ENCODE measurements at regions not wholly inside any gene's neighbourhood (a gene's known extent, or its start where the extent isn't known, plus 50 kb on each side); places are given as distances from the start of the nearest gene placed in this dataset.

- H3K9me3 Mint-ChIP-seq (ENCODE audit: low read depth) = peaks cover 3% of the 10 kb centered on the region
- DNase-seq = no peak
- H3K4me1 Mint-ChIP-seq = no peaks in the 10 kb centered on the region
- H3K27me3 Mint-ChIP-seq = no peaks in the 10 kb centered on the region
- CTCF ChIA-PET = no interaction called here
- POLR2A ChIA-PET = no interaction called here
- intact Hi-C loops (cut with DNase I, micrococcal nuclease) = no loop called here
- no peaks in the 10 kb centered on the region for H3K36me3 Mint-ChIP-seq (ENCODE audit: low read depth)
- ATAC-seq = no peak
- no peak overlapping the region for H3K27ac Mint-ChIP-seq
- H3K4me3 Mint-ChIP-seq = no peak overlapping the region
These were observed 1804.0 kb downstream of the MAT2B start for GRCh38 chr5:165309446-165309845.

GRCh38 chr5:165310031-165310430 is 1804.6 kb downstream of the MAT2B start:
- H3K9me3 Mint-ChIP-seq (ENCODE audit: low read depth) = peaks cover 3% of the 10 kb centered on the region
- no peaks in the 10 kb centered on the region for H3K27me3 Mint-ChIP-seq
- H3K27ac Mint-ChIP-seq = no peak overlapping the region
- H3K36me3 Mint-ChIP-seq (ENCODE audit: low read depth) = no peaks in the 10 kb centered on the region
- H3K4me1 Mint-ChIP-seq = no peaks in the 10 kb centered on the region
- ATAC-seq (no peak), DNase-seq (no peak)
- CTCF ChIA-PET = no interaction called here
- intact Hi-C loops (cut with DNase I, micrococcal nuclease) = no loop called here
- POLR2A ChIA-PET = no interaction called here
- no peak overlapping the region for H3K4me3 Mint-ChIP-seq

DNA sequence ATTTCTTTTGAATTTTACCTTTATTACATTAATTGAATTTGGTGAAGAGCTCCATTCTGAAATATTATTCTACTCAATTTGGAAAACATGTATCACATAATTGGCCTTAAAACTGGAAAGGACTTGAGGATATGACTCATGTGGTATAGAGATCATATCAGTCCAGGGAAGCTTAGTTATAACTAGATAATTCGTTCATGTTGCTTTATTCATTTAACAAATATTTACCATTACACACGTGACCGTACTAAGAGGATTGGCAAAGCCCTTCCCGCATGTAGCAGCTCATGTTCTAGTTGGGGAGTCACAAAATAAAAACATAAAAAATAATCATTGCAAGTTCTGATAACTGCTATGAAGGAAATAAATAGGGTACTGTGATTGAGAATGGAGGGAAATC is 1816.5 kb downstream of the MAT2B start:
- POLR2A ChIA-PET = no interaction called here
- CTCF ChIA-PET = no interaction called here
- no peak overlapping the region for H3K27ac Mint-ChIP-seq
- no peaks in the 10 kb centered on the region for H3K36me3 Mint-ChIP-seq (ENCODE audit: low read depth)
- no peaks in the 10 kb centered on the region for H3K4me1 Mint-ChIP-seq
- intact Hi-C loops (cut with DNase I, micrococcal nuclease) = no loop called here
- no peak overlapping the region for H3K4me3 Mint-ChIP-seq
- H3K27me3 Mint-ChIP-seq = no peaks in the 10 kb centered on the region
- DNase-seq (no peak), ATAC-seq (no peak)
- H3K9me3 Mint-ChIP-seq (ENCODE audit: low read depth) = peaks cover 8% of the 10 kb centered on the region

GRCh38 chr5:165325221-165325620 is 1819.8 kb downstream of the MAT2B start:
- ATAC-seq (no peak), DNase-seq (no peak)
- Mint-ChIP-seq H3K27me3 (no peaks in the 10 kb centered on the region), H3K9me3 (ENCODE audit: low read depth) (peaks cover 2% of the 10 kb centered on the region), H3K27ac (no peak overlapping the region), H3K4me3 (no peak overlapping the region), H3K36me3 (ENCODE audit: low read depth) (no peaks in the 10 kb centered on the region), H3K4me1 (no peaks in the 10 kb centered on the region)
- CTCF ChIA-PET = interaction anchor here (0.7 kb wide), 1 partner anchor 8 kb away, joined by 3 read pairs; no protein-coding TSS in a partner anchor
- intact Hi-C loops (cut with DNase I, micrococcal nuclease) = no loop called here
- POLR2A ChIA-PET = no interaction called here

DNA sequence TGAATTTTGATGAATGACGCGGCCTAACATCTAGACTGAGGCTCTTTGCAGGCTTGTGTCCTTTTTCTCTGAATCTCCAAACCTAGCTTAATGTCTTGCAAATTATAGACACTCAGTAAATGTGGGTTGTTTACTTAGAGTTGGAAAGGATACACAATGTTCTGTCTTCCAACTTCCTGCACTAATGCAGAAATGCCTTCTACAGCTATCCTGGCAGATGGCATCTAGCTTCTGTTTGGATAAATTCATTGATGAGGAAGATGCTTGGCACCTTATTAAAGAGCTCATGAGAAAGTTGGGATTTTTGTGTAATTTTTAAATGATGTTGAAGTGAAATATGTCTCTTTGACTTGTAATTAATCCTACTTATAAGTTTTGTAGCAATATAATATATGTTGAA is 1822.2 kb downstream of the MAT2B start:
- DNase-seq (no peak), ATAC-seq (no peak)
- no peaks in the 10 kb centered on the region for H3K36me3 Mint-ChIP-seq (ENCODE audit: low read depth)
- peaks cover 2% of the 10 kb centered on the region for H3K9me3 Mint-ChIP-seq (ENCODE audit: low read depth)
- intact Hi-C loops (cut with DNase I, micrococcal nuclease) = no loop called here
- POLR2A ChIA-PET = no interaction called here
- no peak overlapping the region for H3K4me3 Mint-ChIP-seq
- H3K27me3 Mint-ChIP-seq = no peaks in the 10 kb centered on the region
- H3K4me1 Mint-ChIP-seq = no peaks in the 10 kb centered on the region
- CTCF ChIA-PET = no interaction called here
- no peak overlapping the region for H3K27ac Mint-ChIP-seq

DNA sequence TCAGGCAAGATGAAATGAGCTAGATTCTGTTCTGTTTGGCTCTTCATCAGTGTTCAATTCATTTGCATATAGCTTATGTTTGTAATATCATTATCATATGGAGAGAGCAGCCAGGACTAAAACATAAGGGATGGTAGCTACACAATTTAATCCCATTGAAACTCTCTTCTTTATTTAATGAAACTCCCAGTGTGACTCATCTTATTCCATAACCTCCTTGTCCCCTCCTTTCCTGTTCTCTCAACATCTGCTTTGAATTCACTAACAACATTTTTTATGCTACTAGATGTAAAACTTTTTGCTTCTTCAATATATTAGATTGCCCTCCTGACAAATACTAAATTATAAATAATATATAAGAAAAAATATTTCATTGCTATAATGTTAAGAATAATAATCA is 1823.4 kb downstream of the MAT2B start:
- Mint-ChIP-seq H3K4me1 (no peaks in the 10 kb centered on the region), H3K27me3 (no peaks in the 10 kb centered on the region), H3K9me3 (ENCODE audit: low read depth) (peaks cover 7% of the 10 kb centered on the region), H3K27ac (no peak overlapping the region), H3K36me3 (ENCODE audit: low read depth) (no peaks in the 10 kb centered on the region), H3K4me3 (no peak overlapping the region)
- ChIA-PET CTCF (interaction anchor here (1.0 kb wide), 1 partner anchor 9 kb away, joined by 3 read pairs; no protein-coding TSS in a partner anchor), POLR2A (no interaction called here)
- ATAC-seq = no peak
- intact Hi-C loops (cut with DNase I, micrococcal nuclease) = no loop called here
- DNase-seq = no peak

GRCh38 chr5:165333623-165334022 is 1828.2 kb downstream of the MAT2B start:
- POLR2A ChIA-PET = no interaction called here
- Mint-ChIP-seq H3K4me1 (no peaks in the 10 kb centered on the region), H3K36me3 (ENCODE audit: low read depth) (no peaks in the 10 kb centered on the region), H3K9me3 (ENCODE audit: low read depth) (peaks cover 5% of the 10 kb centered on the region), H3K4me3 (no peak overlapping the region), H3K27me3 (no peaks in the 10 kb centered on the region), H3K27ac (no peak overlapping the region)
- CTCF ChIA-PET = interaction anchor here (0.6 kb wide), 1 partner anchor 44 kb away, joined by 3 read pairs; no protein-coding TSS in a partner anchor
- ATAC-seq (no peak), DNase-seq (no peak)
- intact Hi-C loops (cut with DNase I, micrococcal nuclease) = no loop called here

- Mint-ChIP-seq H3K27ac (no peak overlapping the region), H3K4me3 (no peak overlapping the region), H3K27me3 (no peaks in the 10 kb centered on the region), H3K9me3 (ENCODE audit: low read depth) (peaks cover 5% of the 10 kb centered on the region), H3K36me3 (ENCODE audit: low read depth) (no peaks in the 10 kb centered on the region), H3K4me1 (no peaks in the 10 kb centered on the region)
- DNase-seq (no peak), ATAC-seq (no peak)
- CTCF ChIA-PET = no interaction called here
- POLR2A ChIA-PET = no interaction called here
- intact Hi-C loops (cut with DNase I, micrococcal nuclease) = no loop called here
These were observed 1828.8 kb downstream of the MAT2B start for GRCh38 chr5:165334201-165334600.

DNA sequence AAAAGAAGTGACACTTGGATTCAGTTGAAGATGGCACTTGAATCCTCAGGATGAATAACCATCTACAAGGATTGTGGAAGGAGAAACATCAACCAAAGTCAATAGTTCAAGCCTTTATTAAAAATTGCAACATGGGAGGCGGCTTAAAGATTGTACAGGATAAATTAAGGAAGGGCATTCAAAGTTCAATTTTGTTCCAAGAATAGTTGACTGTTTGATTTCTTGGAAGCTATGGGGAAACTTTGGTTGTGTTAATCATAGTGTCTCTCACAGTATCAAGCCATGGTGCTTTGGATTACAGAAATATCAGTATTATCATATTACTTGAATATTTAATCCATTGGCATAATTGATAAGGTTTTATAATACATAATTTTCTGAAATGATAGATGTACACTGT is 1844.3 kb downstream of the MAT2B start:
- intact Hi-C loops (cut with DNase I, micrococcal nuclease) = no loop called here
- ATAC-seq (no peak), DNase-seq (no peak)
- ChIA-PET POLR2A (no interaction called here), CTCF (no interaction called here)
- no peaks in the 10 kb centered on the region for H3K27me3 Mint-ChIP-seq
- no peak overlapping the region for H3K4me3 Mint-ChIP-seq
- H3K27ac Mint-ChIP-seq = no peak overlapping the region
- H3K9me3 Mint-ChIP-seq (ENCODE audit: low read depth) = peaks cover 5% of the 10 kb centered on the region
- H3K36me3 Mint-ChIP-seq (ENCODE audit: low read depth) = no peaks in the 10 kb centered on the region
- H3K4me1 Mint-ChIP-seq = no peaks in the 10 kb centered on the region

- ATAC-seq (no peak), DNase-seq (no peak)
- Mint-ChIP-seq H3K4me3 (no peak overlapping the region), H3K9me3 (ENCODE audit: low read depth) (peaks cover 5% of the 10 kb centered on the region), H3K36me3 (ENCODE audit: low read depth) (no peaks in the 10 kb centered on the region), H3K27me3 (no peaks in the 10 kb centered on the region), H3K27ac (no peak overlapping the region), H3K4me1 (no peaks in the 10 kb centered on the region)
- POLR2A ChIA-PET = no interaction called here
- CTCF ChIA-PET = no interaction called here
- intact Hi-C loops (cut with DNase I, micrococcal nuclease) = no loop called here
These were observed 1845.9 kb downstream of the MAT2B start for GRCh38 chr5:165351342-165351741.

- intact Hi-C loops (cut with DNase I, micrococcal nuclease) = no loop called here
- POLR2A ChIA-PET = no interaction called here
- ATAC-seq (no peak), DNase-seq (no peak)
- Mint-ChIP-seq H3K27me3 (no peaks in the 10 kb centered on the region), H3K36me3 (ENCODE audit: low read depth) (no peaks in the 10 kb centered on the region), H3K9me3 (ENCODE audit: low read depth) (no peaks in the 10 kb centered on the region), H3K4me3 (no peak overlapping the region), H3K4me1 (no peaks in the 10 kb centered on the region), H3K27ac (no peak overlapping the region)
- CTCF ChIA-PET = no interaction called here
These were observed 1854.9 kb downstream of the MAT2B start for GRCh38 chr5:165360366-165360765.

DNA sequence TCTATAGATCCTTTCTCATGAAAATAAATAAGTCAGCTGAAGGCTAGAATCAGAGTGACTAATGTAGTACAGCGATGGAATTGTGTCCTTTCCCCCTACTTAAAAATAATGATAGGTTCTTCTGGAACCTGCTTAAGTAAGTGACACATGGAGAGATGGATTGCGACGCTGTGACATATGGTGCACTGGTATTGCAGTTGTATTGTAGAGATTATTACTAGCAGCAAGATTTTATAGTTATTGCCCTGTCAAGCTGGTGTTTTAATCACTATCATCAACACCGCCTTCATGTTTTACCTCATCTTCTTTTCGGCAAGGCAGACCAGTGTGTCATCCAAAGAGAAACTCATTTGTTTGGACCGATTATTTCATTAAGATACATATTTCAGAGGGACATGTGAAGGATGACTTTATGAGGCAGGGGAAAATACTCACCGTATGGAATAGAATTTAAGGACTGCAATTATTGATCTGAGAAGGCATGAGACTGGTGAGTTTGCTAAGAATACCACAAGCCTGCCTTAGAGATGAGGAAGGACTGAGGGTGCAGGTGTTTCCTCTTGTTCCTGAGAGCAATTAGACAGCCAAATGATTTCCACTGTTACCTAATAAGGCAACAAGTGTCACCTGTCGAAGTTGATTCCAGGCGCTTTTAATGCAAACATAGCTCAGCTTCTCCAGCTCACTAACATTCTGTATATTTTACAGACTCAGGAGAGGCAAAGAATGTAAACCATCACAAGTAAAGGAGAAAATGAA is 1855.5 kb downstream of the MAT2B start:
- ATAC-seq (no peak), DNase-seq (no peak)
- intact Hi-C loops (cut with DNase I, micrococcal nuclease) = no loop called here
- Mint-ChIP-seq H3K36me3 (ENCODE audit: low read depth) (no peaks in the 10 kb centered on the region), H3K4me1 (no peaks in the 10 kb centered on the region), H3K4me3 (no peak overlapping the region), H3K27ac (no peak overlapping the region), H3K9me3 (ENCODE audit: low read depth) (peaks cover 2% of the 10 kb centered on the region), H3K27me3 (no peaks in the 10 kb centered on the region)
- ChIA-PET POLR2A (no interaction called here), CTCF (no interaction called here)

GRCh38 chr5:165370233-165370632 is 1864.8 kb downstream of the MAT2B start:
- intact Hi-C loops (cut with DNase I, micrococcal nuclease) = no loop called here
- no peak for ATAC-seq
- ChIA-PET POLR2A (no interaction called here), CTCF (no interaction called here)
- DNase-seq = no peak
- Mint-ChIP-seq H3K27ac (no peak overlapping the region), H3K27me3 (no peaks in the 10 kb centered on the region), H3K4me3 (no peak overlapping the region), H3K4me1 (no peaks in the 10 kb centered on the region), H3K9me3 (ENCODE audit: low read depth) (peaks cover 2% of the 10 kb centered on the region), H3K36me3 (ENCODE audit: low read depth) (no peaks in the 10 kb centered on the region)
